HepG2 (cell line): ENCODE measurements at regions not wholly inside any gene's neighbourhood (a gene's known extent, or its start where the extent isn't known, plus 50 kb on each side); places are given as distances from the start of the nearest gene placed in this dataset.

Source experiments
- ATAC-seq: fragments of 200-7000 bp; cut with Tn5 transposase; 3 replicates; pipeline ENCODE4 v1.9.1; 2020; ENCODE audit warnings: mild to moderate bottlenecking, moderate library complexity
- BruUV-seq: library from RNA; stranded (reverse); fragments of 400-500 nt; replicated peaks from 2 replicates; lab custom pipeline; 2021; lab: Mats Ljungman, UMichigan
- CTCF ChIA-PET: fragments of 300-600 bp; formaldehyde crosslinking; extraction: SDS; loops from one replicate; lab custom pipeline; 2021; ENCODE audit warnings: low total read pairs, inconsistent platforms, low intra/inter-chr PET ratio; lab: Yijun Ruan, JAX
- POLR2A ChIA-PET: fragments of 350-600 bp; sonication (Branson Sonifier 250); formaldehyde crosslinking; loops from one replicate; lab custom pipeline; 2020; ENCODE audit warnings: antibody characterized with exemption, inconsistent platforms; lab: Yijun Ruan, JAX
- DNase-seq: peaks from one replicate; pipeline ENCODE4 v3.0.0-alpha.2; 2015; ENCODE audit warnings: low spot score
- FAIRE-seq: peaks from 3 replicates; lab custom pipeline; 2011; peaks lifted over from hg19 to GRCh38; lab: Jason Lieb, UNC
- H2AFZ ChIP-seq: one replicate; pipeline ENCODE4 v1.6.1; 2011; ENCODE audit warnings: low read length, inconsistent platforms
- H3K27ac ChIP-seq: fragments of 300-600 bp; 3 replicates; pipeline ENCODE4 v1.8.0; 2011; ENCODE audit warnings: mixed run types, mild to moderate bottlenecking, mixed read lengths, low read length, inconsistent platforms; ENCODE audit not compliant: insufficient read depth; ENCODE audit errors: extremely low read length
- H3K27me3 ChIP-seq, 2 experiments: fragments of 200-600 bp in 1 of 2; 2 replicates in 1 of 2; 3 replicates in 1 of 2; pipeline versions ENCODE4 v1.6.0 to v1.8.0; 2011; ENCODE audit warnings: low read length in 2 of 2, mild to moderate bottlenecking in 2 of 2, moderate library complexity in 2 of 2, inconsistent platforms in 1 of 2; ENCODE audit not compliant: insufficient read depth in 2 of 2, control insufficient read depth in 1 of 2
- H3K36me3 ChIP-seq, 2 experiments: fragments of 200-600 bp in 1 of 2; replicated peaks in 1 of 2; 2 replicates in 1 of 2; 3 replicates in 1 of 2; pipeline versions ENCODE4 v1.5.1 to v1.8.0; 2011; ENCODE audit warnings: low read length in 2 of 2, inconsistent platforms in 1 of 2; ENCODE audit not compliant: insufficient read depth in 2 of 2, control insufficient read depth in 1 of 2
- H3K4me1 ChIP-seq: 2 replicates; pipeline ENCODE4 v1.5.1; 2012; ENCODE audit warnings: low read length, inconsistent platforms; ENCODE audit not compliant: insufficient read depth
- H3K4me2 ChIP-seq: 2 replicates; pipeline ENCODE4 v1.6.0; 2011; ENCODE audit warnings: low read depth, low read length, inconsistent platforms
- H3K4me3 ChIP-seq, 3 experiments: fragments of 200-600 bp in 1 of 3; sonication (generic), shearing (Covaris generic) in 1 of 3; replicated peaks in 1 of 3; 2 replicates each; pipeline ENCODE4 v1.5.1; 2011 to 2016; ENCODE audit warnings: low read length in 3 of 3, inconsistent platforms in 2 of 3, low read depth in 2 of 3, mild to moderate bottlenecking in 2 of 3, control low read depth in 1 of 3, mixed read lengths in 1 of 3; ENCODE audit not compliant: insufficient read depth in 1 of 3
- H3K79me2 ChIP-seq: one replicate; pipeline ENCODE4 v1.6.1; 2011; ENCODE audit warnings: low read length, inconsistent platforms; ENCODE audit not compliant: insufficient read depth
- H3K9ac ChIP-seq: 2 replicates; pipeline ENCODE4 v1.6.0; 2011; ENCODE audit warnings: mild to moderate bottlenecking, low read depth, low read length, inconsistent platforms; ENCODE audit not compliant: insufficient read depth
- H3K9me3 ChIP-seq: 2 replicates; pipeline ENCODE4 v1.5.1; 2012; ENCODE audit warnings: mild to moderate bottlenecking, low read length
- H4K20me1 ChIP-seq: 2 replicates; pipeline ENCODE4 v1.6.0; 2011; ENCODE audit warnings: inconsistent platforms, mild to moderate bottlenecking, low read length, moderate library complexity; ENCODE audit not compliant: insufficient read depth
- ESRRA ChIP-seq: sonication (generic); formaldehyde crosslinking; IDR thresholded peaks from 2 replicates; pipeline ENCODE4 v1.5.1; 2020; ENCODE audit warnings: mild to moderate bottlenecking, low read depth, missing genetic modification reagents
- HDAC2 ChIP-seq: sonication (generic); formaldehyde crosslinking; IDR thresholded peaks from 2 replicates; pipeline ENCODE4 v1.4.0; 2020; ENCODE audit warnings: missing genetic modification reagents
- SAP130 ChIP-seq: IDR thresholded peaks from 2 replicates; pipeline ENCODE4 v1.6.1; 2016; ENCODE audit warnings: low read depth
- ZBTB4 ChIP-seq: sonication (generic); formaldehyde crosslinking; IDR thresholded peaks from 2 replicates; pipeline ENCODE4 v1.4.0; 2020; ENCODE audit warnings: missing genetic modification reagents, mild to moderate bottlenecking, borderline replicate concordance
- ZNF512B ChIP-seq: sonication (generic); formaldehyde crosslinking; IDR thresholded peaks from 2 replicates; pipeline ENCODE4 v1.5.1; 2020; ENCODE audit warnings: missing genetic modification reagents, mild to moderate bottlenecking, borderline replicate concordance
- ZNF674 ChIP-seq: sonication (generic); formaldehyde crosslinking; IDR thresholded peaks from 2 replicates; pipeline ENCODE4 v1.5.0; 2020; ENCODE audit warnings: low read depth, mild to moderate bottlenecking, missing genetic modification reagents
- ZNF687 ChIP-seq: sonication (generic); formaldehyde crosslinking; IDR thresholded peaks from 2 replicates; pipeline ENCODE4 v1.5.1; 2020; ENCODE audit warnings: mild to moderate bottlenecking, missing genetic modification reagents, moderate library complexity
- WGBS: methylation state at CpG from one replicate; pipeline ENCODE4 v1.1.6; 2017; ENCODE audit warnings: low lambda C conversion rate; 5-methylcytosine and 5-hydroxymethylcytosine counted together
- in situ Hi-C: cut with HindIII; loops from 2 replicates; pipeline ENCODE4 v1.10.0; 2017; ENCODE audit warnings: low pct_unique_long_range_greater_than_20kb; ENCODE audit not compliant: extremely low pct_ligation_motif_present
- intact Hi-C: fragments of 100-400 bp; cut with micrococcal nuclease; formaldehyde crosslinking; loops from one replicate; pipeline ENCODE4 v1.10.0; 2022; ENCODE audit not compliant: unreplicated experiment
- TF ChIP-seq, protein P1 (sequence below): sonication (generic); formaldehyde crosslinking; IDR thresholded peaks from 2 replicates; pipeline ENCODE4 v1.4.0; 2020; ENCODE audit warnings: missing genetic modification reagents
- TF ChIP-seq, protein P2 (sequence below): sonication (generic); formaldehyde crosslinking; IDR thresholded peaks from 2 replicates; pipeline ENCODE4 v1.4.0; 2020; ENCODE audit warnings: missing genetic modification reagents

DNA sequence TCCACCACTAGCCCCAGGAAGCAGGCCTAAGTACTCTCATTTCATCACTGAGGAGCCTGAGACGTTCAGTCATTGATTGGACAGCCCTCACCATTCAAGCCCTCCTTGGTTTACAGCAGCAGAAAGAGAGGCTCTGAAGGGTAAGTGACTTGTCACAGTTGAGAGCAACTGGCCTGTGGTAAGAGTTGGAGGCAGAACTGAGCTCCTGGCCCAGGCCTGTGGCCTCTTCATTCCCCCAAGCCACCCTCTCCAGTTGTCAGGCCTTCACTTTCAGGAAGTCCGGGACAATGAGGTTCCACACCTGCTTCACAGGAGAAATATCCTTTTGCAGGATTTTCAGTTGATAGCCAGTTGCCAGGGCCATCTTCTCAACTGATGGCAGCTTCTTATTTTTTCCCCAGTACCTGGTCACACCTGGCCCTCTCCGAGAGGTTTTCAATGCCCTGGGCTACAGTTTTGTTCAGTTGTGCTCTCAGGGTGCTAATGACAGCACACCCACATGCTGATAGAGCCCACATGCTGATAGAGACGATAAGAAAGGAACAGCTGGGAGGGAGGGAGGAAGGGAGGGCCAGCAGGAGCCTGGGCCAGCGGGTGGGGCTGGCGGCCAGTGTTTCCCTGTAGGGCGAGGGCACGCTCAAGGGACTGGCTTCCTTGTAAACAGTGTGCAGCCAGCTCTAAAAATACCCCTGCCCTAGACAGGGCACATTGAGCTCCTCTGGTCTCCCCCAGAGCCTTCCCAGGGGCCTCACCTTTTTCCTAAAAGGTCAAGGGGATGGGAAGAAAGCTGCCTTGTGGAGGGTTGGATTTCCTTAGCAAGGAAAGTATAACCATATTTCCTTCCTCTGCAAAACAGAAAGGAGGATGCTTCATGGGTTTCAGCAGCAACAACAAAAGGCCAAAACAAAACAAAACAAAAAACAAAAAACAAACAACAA, 112.7 kb upstream of the JUN start:
- CTCF ChIA-PET = no interaction called here
- H2AFZ ChIP-seq = no peak overlapping the region
- H4K20me1 ChIP-seq = no peaks in the 10 kb centered on the region
- no TSS peak for BruUV-seq
- peaks cover 68% of the 10 kb centered on the region for H3K4me1 ChIP-seq
- H3K9me3 ChIP-seq = no peaks in the 10 kb centered on the region
- ATAC-seq (no peak), DNase-seq (no peak), FAIRE-seq (no peak)
- no peak overlapping the region for H3K9ac ChIP-seq
- H3K4me3 ChIP-seq = no peak overlapping the region; a peak in 1 of 6 replicates
- H3K4me2 ChIP-seq = no peak overlapping the region
- 64% methylated on average over 8 of the region's 8 CpGs for WGBS
- intact Hi-C loops = no loop called here
- no peaks in the 10 kb centered on the region for H3K79me2 ChIP-seq
- H3K27me3 ChIP-seq = no peaks in the 10 kb centered on the region
- in situ Hi-C loops = no loop called here
- H3K27ac ChIP-seq = no peak overlapping the region
- POLR2A ChIA-PET = interaction anchor here (2.0 kb wide), 1 partner anchor 11 kb away, joined by 5 read pairs; no protein-coding TSS in a partner anchor
- no peaks in the 10 kb centered on the region for H3K36me3 ChIP-seq
- TF ChIP-seq ZBTB4 (CRISPR knock-in tag) = 0 out of 2 replicates have a peak, but pooled peaks have one; percentile 63
- TF ChIP-seq ZNF674 = no peak
- TF ChIP-seq, protein P1, sequence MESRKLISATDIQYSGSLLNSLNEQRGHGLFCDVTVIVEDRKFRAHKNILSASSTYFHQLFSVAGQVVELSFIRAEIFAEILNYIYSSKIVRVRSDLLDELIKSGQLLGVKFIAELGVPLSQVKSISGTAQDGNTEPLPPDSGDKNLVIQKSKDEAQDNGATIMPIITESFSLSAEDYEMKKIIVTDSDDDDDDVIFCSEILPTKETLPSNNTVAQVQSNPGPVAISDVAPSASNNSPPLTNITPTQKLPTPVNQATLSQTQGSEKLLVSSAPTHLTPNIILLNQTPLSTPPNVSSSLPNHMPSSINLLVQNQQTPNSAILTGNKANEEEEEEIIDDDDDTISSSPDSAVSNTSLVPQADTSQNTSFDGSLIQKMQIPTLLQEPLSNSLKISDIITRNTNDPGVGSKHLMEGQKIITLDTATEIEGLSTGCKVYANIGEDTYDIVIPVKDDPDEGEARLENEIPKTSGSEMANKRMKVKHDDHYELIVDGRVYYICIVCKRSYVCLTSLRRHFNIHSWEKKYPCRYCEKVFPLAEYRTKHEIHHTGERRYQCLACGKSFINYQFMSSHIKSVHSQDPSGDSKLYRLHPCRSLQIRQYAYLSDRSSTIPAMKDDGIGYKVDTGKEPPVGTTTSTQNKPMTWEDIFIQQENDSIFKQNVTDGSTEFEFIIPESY (CRISPR knock-in tag) = peak; percentile 95
- TF ChIP-seq, protein P2, sequence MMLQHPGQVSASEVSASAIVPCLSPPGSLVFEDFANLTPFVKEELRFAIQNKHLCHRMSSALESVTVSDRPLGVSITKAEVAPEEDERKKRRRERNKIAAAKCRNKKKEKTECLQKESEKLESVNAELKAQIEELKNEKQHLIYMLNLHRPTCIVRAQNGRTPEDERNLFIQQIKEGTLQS (CRISPR knock-in tag) = no peak
- no peak for TF ChIP-seq ZNF512B (CRISPR knock-in tag)
- no peak for TF ChIP-seq HDAC2 (CRISPR knock-in tag)
- TF ChIP-seq SAP130 (CRISPR knock-in tag) = peak; percentile 36; the same call in 1 of the 2 replicates
- peak; percentile 37 for TF ChIP-seq ZNF687
- TF ChIP-seq ESRRA (CRISPR knock-in tag) = no peak
